GM12872 (cell line): ENCODE measurements at regions not wholly inside any gene's neighbourhood (a gene's known extent, or its start where the extent isn't known, plus 50 kb on each side); places are given as distances from the start of the nearest gene placed in this dataset.
A peak's percentile ranks its signal among the peaks of the same experiment; 100 is the strongest.

Experiments used
- CTCF ChIP-seq: IDR thresholded peaks from 3 replicates; pipeline ENCODE4 v1.5.1; 2011; ENCODE audit warnings: low read depth, mild to moderate bottlenecking, low read length, moderate library complexity; ENCODE audit not compliant: insufficient read depth

GRCh38 chr3:170814822-170815221 lies 55.2 kb downstream of the RPL22L1 start:
- no peak for TF ChIP-seq CTCF

GRCh38 chr3:170813266-170813665 lies 56.7 kb downstream of the RPL22L1 start:
- TF ChIP-seq CTCF = no peak

- TF ChIP-seq CTCF = peak; percentile 87
Observed at GRCh38 chr3:170811928-170812591, 57.9 kb downstream of the RPL22L1 start.

- TF ChIP-seq CTCF = no peak
Observed at GRCh38 chr3:170811515-170811914, 58.5 kb downstream of the RPL22L1 start.

- no peak for TF ChIP-seq CTCF
Observed at GRCh38 chr3:170809975-170810357, 60.0 kb downstream of the RPL22L1 start.

- TF ChIP-seq CTCF = peak; percentile 61
Observed at GRCh38 chr3:170809007-170809974, 60.7 kb downstream of the RPL22L1 start.

GRCh38 chr3:170808041-170808440 lies 62.0 kb downstream of the RPL22L1 start:
- TF ChIP-seq CTCF = no peak
